GM21723 (cell line): ENCODE measurements at regions not wholly inside any gene's neighbourhood (a gene's known extent, or its start where the extent isn't known, plus 50 kb on each side); places are given as distances from the start of the nearest gene placed in this dataset.

ENCODE experiments used
- ATAC-seq: cut with Tn5 transposase; IDR thresholded peaks from one replicate; pipeline ENCODE4 v1.9.1; 2021; ENCODE audit warnings: mild to moderate bottlenecking, moderate library complexity; ENCODE audit not compliant: unreplicated experiment

DNA sequence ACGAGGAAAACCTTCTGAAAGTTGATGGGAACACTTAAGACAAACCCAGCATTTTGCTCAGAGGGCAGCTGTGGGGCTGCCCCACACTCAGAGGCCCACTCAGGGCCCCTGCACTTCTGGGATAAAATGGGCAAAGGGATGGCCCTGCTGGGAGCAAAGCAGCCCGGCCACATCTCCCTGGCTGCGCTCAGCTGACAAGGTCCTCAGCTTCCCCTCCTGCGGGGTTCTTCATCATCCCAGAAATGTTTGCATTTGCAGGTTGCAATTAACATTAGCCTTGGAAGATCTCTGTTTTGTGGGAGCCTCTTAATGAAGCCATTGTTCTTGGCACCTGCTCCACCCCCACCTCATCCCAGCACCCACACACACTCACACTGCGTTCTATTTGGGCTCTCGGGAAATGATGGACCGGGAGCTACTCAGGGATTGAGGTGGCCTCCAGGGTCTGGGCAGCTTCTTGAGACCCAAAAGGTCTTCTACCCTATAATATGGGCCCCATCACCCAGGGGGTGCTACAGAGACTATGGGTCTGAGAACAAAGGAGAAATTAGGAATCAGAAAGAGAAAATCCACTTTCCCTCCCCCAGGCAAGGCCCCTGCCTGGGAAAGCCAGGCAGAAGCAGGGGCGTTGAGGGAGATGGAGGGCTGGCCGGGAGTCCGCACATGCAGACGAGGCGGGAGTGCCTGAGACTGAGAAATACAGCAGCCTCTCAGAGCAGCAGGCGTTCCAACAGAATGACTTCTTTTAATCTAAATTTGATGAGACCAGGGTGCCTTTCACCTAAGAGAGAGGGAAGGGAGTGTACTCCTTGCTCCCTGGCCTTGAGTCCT is 53.7 kb upstream of the RPL38 start:
- no peak for ATAC-seq

DNA sequence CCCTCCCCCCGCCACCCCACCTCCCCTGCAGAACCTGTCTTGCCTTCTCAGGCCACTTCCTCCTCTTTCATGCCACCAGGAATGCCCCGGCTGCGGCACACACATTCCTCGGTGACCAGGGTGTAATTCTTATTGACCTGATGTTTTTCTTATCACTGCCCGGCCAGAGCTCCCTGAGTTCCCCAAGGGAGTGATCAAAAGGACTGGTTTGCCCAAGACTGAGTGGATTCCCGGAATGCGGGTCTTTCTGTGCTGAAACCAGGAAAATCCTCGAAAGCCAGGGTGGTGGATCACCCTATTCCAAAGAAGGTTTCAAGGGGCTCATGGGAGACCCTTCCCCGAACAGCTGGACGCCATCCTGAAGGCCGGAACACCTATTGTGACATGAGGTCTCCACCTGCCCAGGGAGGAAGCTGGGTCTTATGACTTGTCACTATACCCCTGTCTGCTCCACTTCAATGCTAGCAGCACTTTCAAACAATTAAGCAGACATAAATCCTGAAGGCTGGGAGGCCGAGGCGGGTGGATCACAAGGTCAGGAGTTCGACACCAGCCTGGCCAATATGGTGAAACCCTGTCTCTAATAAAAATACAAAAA is 53.0 kb upstream of the RPL38 start:
- no peak for ATAC-seq

- no peak for ATAC-seq
Measured at GRCh38 chr17:74151551-74152315, 51.7 kb upstream of the RPL38 start.

DNA sequence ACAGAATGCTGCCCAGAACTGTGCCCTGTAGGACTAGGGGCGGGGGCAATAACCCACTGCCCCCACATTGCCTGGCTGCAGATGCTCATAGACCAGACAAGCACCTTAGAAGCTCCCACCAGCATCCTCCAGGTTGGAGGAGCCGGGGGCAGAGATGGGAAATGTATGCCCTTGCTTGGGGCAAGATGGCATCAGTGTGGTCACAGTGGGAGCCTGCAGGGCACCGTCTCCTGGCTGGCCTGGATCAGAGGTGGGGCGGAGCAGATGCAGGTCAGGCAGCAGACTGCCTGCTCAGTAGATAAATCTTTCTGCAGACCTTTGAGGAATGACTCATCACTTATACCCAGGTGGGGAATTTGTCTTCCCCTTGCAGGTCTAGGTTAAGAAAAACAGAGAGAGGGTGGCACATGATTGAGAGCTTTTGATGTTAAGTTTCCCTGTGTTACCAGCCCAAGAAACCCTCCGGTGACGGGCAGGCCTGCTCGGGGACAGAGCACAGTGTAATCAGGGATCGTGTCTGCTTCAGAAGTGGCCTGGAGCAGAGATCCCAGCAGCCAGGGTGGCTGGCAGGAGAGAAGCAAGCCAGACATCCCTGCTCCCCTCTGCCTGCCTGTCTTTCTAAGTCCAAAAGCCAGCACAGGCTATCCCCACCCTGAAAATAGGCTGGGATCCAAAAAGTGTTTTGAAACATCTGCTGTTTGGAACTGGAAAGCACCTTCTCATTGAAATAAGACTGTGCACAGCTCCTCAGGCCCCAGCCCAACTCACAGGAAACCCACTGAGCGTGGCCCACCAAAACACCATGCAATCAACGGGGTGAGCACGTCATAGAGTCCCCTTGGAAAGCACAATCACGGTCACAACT is 50.7 kb upstream of the RPL38 start:
- no peak for ATAC-seq

DNA sequence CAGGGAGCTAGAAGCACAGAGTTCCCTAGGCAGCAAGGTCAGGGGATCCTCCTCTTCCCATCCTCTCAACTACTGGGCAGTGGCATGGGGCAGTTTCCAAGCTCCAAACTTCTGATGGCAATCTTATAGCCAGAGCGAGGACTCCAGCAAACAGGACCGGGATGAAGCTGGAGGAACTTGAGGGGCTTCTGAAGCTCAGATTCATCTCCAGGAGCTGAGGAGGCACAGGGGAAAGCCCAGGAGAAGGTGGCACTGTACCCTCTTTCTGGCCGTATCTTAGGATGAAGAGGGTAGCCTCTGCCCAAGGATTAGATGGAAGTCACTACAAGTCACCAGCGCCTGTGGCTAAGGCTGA is 50.0 kb upstream of the RPL38 start:
- ATAC-seq = no peak
